Epidermal melanocyte (primary cell): ENCODE measurements at regions not wholly inside any gene's neighbourhood (a gene's known extent, or its start where the extent isn't known, plus 50 kb on each side); places are given as distances from the start of the nearest gene placed in this dataset.

Experiments used
- DNase-seq: peaks from one replicate; pipeline ENCODE4 v3.0.0; 2011; ENCODE audit warnings: low spot score; ENCODE audit not compliant: insufficient read length

DNA sequence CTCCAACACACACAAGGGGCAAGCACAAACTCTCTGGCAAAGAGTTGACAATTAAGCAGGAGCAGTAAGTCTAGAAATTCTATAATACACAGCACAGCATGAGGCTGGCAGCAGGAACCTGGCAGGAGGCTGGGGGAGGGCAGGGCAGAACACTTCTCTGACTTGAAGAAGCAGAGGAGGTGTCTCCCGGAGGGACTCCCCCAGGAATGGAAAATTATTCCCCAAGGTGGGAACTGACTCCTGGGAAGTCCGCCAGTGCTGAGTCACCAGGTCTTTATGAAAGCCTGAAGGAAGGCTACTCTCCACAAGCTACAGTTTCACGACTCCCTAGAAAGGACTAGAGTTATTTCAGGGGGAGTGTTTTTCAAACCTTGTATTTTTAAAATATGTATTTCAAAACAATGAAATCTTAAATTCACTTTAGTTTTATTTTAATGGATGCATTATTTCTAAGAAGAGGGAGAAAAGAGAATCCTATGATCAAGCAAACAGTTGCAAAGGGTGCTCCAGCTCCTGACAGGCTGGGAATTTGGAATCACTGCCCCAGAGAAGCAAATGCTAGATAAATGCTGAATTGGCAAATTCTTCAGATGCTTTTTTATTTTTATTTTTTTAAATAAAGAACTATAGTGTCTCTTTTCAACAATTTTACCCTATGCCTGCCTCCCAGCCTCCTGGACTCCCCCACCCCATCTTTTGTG lies 192.8 kb downstream of the LY86 start:
- no peak for DNase-seq

DNA sequence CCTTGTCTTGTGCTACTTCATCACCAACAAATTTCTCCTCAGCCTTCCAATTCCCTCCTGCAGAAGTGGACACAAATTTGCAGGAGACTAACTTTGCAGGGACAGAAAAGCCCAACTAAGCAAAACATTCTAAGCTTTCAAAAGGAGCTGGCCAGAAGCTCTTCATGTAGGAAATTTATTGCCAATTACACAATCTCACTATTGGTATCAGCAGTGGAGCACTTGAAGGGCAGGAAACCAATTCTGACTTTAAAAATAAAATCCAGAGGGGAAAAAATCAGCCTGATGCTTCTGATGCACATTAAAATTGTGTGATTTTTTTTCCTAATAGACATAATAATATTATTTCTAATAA lies 193.3 kb downstream of the LY86 start:
- no peak for DNase-seq

DNA sequence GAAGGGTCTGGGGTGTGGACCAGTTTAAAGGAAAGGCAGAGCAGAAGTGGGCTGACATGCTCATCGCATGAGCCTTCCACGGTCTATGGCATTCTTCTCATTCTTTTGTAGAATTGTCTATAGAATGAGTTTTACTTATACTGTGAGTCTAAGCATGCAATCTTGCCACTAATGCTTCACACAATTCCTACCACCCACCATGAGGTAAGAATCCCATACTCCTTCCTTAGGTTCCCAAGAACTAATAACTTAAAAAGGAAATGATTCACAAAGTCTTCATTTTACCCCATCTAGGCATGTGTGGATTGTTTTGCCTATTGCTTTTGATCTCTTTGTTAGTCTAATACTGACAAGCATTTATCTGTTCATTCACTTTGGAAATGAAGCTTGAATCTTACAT lies 195.2 kb downstream of the LY86 start:
- DNase-seq = no peak

DNA sequence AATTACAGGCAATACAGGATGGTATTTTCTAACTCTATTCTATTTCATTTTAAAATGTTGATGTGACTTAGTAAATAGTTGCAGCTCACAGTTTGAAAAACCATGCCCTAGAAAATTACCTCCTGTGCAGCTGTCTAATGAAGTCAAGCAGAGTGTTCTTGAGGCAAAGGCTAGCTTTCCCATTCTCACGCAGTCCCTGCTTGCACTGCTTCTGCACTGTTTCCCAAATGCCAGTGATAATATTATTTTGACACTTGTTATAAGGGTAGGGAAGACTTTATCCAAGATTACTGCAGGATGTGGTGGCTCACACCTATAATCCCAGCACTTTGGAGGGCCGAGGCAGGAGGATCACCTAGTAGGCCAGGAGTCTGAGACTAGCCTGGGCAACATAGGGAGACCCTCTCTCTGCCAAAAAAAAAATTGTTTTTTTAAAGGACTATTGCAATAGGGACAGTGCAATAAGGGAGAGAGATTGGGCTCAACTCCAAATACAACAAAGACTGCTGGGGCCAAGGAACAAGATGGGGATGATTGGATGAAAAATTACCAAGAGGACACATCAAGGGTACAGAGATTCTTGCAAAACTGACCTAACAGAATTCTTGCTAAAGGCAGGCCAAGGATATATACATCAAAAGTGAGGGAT lies 196.1 kb downstream of the LY86 start:
- DNase-seq = no peak

DNA sequence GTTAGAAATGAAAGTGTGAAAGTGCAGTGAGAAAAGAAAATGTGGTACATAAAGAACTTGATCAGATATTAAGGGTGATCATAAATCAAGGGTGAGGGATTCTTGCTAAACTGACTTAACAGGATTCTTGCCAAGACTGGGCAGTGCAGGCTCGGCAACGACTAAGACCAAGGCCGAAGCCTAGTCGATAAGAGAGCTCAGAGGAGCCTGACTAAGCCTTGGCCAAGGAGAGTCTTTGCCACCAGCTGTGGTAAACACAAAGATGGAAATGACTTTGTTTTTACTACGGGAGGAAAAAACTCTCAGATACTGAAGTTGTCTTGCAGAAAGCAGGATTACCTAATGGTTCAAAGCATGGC lies 196.6 kb downstream of the LY86 start:
- no peak for DNase-seq

DNA sequence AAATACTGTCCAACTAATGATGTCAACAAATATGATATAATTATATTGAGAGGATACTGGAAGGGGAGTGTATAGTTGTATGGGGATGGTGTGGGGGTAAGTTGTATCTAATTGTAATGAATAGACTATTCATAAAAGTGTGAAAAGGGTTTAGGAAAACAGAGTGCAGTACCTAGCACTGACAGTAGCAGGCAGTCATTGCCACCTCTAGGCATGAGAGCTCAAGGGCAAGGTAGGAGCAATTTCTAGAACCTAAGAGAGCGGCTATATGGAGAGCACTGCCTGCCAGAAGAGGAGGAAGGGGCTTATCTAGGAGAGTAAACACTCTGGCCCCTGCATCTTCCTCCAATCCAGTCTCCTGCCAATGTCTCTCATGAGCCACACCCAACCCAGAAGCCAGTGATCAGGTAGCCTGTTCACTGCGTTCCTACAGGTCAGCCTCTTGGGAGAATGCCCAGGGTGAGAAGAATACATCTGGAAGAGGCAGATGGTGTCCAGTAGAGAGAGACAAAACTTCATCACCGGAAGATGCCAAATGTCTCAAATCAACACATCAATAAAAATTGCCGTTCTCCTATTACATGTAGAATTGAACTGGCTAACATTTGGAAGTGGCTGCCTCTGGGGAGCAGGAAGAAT lies 200.0 kb downstream of the LY86 start:
- no peak for DNase-seq

DNA sequence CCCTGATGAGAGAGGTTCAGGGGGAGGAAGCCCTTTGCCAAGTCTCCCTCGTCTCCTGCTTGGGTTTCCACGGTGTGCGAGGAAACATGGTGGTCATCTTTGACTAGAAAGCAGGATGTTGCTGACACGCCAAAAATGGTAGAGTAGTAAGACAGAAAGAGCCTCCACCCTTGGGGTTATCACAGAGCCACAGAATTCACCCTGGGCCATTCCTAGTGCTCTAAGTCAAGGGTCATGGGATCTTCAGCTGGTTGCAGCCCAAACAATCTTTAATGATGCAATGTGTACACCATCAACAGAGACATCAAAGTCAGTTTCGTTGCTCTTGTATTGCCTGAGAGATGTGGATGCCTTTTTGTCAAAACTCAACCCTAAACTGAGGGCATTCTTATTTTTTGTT lies 201.9 kb downstream of the LY86 start:
- DNase-seq = no peak

DNA sequence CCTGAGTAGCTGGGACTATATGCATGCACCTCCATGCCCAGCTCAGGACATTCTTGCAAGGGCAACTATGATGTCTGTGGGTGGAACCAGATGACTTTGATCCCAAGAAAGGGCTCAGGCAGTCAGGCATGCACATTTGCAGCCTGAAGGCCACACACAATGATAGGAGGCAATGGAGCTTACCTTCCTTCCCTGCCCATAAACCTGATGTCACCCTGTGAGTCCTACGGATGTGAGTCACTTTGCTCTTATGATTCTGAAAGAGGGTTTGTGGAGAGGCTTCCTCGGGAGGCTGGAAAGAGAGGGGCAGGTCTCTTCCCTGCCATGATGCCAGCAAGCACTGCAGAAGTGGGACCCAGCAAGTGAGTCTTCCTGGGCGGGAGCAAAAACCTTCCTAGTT lies 202.4 kb downstream of the LY86 start:
- DNase-seq = no peak

DNA sequence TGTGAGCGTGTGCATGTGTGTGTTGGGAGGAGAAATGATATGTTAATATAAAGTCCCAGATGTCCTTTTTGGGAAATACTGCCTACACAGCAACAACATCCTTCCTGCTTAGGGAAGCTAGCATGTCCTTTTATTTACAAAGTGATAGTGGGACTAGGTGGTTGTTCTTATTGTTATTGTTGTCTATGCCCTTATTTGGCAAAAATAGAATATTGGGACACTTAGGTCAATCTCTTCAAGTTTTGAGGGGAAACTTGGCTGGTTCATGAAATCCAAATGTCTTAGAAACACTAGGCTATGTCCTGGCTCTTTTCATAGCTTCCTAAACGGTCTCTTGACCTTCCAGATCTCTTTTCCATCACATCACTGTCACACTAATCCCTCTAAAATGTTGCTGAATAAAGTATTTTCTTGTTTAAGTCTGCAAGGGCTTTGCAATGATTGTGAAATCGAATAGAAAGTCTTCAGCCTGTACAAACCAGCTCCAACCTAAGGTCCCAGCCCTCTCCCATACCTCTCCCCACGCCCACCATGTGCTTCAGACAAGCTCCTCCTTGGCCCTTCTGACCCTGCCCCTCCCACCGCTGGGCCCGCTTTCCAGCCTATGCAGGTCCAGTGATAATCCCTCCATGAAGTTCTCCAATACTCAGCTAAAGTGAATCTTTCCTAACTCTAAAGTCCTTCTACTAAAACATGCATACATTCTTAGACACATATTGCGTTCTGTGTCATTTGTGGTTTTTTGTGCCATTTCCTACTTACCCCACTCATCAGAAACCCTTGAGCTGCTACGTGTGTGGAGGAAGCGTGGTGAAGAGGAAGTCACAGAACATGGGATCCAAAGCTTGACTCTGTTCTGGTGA lies 205.1 kb downstream of the LY86 start:
- DNase-seq = no peak

DNA sequence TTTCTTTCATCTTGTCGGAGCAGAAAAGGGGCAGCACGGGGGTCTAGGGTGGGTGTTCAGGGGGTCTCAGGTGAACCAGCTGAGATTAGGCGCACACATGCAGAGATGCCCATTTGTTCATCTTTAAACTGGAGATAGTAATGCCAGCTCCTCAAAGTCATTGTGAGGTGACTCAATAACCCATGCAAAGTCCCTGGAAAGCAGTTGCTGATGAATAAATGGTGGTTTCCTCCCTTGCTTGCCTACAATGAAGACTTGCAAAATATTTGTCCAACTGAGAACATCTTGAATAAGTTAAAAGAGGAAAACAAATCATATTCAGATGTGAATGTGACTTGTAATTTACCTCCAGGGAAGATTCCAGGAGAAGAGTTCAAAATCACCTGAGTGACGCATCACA lies 206.9 kb downstream of the LY86 start:
- no peak for DNase-seq

DNA sequence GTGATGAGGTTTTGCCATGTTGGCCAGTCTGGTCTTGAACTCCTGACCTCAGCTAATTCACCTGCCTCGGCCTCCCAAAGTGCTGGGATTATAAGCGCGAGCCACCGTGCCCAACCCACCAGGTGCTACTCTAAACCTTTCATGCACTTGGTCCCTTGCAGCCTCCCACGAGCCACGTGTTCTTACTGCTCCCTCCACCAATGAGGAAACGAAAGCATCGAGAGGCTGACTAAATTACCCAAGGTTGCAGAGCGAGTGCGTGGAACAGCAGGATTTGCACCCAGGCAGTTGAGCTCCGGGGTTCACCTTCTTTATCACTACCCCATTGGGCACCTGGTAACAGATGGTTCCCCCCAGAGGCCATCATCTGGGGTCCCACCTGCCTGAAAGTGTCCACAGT lies 208.3 kb downstream of the LY86 start:
- no peak for DNase-seq

DNA sequence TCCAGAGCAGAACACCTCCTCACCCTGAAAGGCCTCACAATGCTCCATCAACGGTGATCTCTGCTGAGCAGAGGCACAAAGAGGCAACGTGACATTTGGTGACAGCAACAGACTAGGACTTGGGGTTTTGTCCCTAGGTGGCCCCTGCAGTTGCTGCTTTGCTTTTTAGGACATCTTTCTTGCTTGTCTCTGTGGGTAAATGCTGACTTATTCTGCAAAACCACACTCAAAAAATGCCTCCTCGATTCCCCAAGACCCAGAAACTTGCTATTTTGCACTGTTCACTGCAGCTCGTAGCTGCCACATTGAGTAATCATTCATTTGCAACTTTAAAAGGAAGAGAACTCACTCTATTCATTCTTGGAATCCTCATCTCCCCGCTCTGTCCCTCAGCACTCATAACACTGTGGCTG lies 209.9 kb downstream of the LY86 start:
- no peak for DNase-seq

DNA sequence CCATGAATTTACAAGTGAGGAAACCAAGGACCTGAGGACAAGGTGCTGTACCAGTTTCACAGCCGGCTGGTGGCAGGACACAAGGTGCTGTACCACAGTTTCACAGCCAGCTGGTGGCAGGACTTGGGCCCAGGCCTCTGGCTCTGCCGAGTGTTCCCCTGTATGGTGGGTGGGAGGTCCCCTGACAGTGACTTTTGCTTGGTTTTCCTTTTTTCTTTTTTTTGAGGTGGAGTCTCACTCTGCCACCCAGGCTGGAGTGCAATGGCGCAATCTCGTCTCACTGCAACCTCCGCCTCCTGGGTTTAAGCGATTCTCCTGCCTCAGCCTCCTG lies 212.4 kb downstream of the LY86 start:
- DNase-seq = no peak

DNA sequence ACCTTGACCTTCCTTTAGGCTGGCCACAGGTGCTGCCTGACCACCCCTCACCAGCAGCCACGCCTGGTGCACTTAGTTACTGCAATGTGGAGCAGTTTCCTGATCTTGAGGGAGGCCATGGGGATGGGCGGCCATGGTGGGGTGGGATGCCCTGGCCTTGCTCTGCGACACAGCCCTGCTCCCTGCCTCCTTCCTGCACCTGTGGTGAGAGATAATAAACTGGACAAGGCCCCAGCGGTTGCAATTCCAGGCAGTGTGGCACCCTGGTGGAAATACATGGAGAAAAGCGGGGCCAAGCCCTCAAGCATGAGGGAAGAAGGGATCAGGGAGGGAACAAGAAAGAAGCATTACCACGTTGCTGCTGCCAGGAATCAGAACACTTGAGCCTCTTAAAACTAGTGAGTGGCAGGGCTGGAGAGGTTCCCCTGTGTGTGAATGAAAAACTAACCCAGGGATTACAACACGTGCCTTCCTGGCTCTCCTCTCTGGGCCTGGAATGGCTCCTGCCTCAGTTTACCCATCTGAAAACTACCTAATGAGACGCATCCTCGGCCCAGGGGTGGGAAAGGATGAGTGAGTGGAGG lies 213.2 kb downstream of the LY86 start:
- DNase-seq = no peak

DNA sequence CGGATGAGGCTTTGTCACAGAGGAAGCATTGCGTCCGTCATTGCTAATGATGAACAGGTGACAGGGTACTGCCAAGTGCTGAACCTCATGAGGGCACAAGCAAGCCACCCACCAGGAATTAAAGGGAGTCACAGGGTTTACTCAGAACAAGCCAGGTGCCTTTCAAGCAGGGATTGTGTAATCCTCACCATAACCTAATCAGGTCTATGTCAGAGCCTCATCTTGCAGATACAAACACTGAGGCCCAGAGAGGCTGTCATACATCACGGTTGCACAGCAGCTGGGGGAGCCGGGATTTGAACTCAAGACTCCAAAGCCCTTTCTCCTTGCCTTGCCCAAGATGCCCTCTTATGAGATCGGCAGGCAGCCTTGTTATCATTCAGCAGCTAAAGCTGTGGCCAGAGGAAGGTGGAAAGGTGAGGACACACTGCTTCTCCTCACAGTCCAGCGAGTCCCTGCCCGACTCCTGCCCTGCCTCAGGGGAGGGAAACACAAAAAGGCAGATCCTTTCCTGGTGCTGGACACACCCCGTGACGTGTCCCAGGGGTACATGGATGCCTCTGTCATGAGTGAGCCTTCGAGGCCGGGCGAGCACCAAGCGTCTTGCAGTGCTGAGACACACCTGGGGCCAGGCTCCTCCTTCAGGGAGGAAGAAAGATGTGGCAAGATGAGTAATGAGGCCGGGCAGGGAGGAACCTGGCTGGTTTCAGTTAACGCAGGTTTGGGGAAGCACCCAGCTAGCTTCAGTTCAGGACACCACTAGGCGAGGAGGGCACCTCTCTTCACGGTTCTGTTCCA lies 214.9 kb downstream of the LY86 start:
- DNase-seq = no peak

DNA sequence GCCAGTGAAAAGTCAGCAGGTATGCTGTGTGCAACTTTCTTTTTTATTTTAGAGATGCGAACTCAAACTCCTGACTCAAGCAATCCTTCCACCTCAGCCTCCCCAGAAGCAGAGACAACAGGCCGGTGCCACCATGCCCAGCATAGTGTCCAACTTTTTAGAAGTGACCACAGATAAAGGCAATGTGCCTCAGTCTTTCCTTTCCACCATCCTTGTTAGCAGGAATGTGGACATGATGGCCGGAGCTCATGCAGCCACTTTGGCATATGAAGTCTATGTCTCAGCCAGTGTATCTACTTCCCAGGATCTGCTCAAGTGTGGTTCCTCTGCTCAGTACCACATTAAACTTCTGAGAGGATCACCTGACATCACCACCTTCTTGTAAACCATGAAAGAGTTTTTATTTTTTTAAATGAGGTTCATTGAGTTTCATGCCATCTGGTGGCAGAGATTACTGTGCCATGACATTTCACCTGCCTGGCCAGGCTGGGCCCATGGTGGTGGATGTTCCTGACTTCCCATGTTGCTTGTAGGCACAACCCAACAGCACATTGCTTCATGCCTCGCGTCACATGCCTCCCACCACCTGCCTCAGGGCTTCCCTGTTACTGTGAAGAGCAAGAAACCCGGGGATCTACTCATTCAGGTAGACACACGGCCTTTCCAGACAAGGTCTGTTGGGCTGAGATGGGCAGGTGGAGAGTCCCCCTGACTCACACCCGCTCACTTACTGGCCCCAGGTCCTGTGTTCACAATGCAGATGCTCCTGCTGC lies 216.5 kb downstream of the LY86 start:
- DNase-seq = no peak

DNA sequence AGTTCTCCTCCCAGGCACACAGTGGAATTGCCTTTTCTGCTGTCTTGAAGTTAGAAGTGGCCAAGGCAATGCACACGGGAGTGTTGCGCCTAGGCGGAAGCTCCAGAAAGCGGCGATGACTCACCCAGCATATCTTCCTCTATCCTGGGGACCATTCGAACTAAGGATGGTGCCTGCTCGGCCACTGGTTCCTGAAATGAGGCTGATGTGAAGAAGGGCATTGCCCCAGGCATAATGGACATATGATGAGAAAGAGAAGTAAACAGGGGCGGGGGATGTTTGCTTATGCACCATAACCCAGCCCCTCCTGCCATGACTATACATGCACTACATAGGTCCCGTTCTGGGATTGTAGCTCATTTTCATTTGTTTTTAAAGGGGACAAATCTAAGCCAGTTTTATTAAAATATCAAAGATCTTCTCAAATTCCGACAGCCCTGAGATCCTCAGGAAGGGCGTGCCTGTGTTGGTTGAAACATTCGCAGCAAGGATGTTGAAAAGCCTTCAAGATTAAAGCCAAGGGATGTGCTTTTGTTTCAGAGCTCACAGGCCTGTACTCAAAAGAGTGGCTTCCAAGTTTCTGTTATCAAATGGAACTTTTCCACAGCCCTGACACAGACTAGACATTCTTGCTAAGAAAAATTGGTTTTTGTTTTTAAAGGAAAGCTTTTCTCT lies 218.5 kb downstream of the LY86 start:
- no peak for DNase-seq

DNA sequence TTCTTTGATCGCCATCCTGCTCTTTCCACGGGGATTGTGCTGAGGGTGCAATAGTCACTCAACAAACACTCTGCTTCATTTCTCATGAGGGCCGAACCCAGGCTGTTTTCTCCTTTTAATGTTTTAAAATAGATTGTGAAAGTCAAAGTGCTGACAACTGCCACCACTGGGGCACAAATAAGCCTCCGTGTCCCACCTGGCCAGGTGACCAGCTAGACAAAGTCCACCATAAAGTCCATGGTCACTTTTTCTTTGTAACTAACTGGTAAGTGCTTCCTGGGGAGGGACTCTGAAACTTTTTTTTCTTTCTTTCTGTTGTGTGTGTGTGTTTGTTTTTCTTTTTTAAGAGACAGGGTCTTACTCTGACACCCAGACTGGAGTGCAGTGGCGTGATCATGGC lies 219.8 kb downstream of the LY86 start:
- no peak for DNase-seq

DNA sequence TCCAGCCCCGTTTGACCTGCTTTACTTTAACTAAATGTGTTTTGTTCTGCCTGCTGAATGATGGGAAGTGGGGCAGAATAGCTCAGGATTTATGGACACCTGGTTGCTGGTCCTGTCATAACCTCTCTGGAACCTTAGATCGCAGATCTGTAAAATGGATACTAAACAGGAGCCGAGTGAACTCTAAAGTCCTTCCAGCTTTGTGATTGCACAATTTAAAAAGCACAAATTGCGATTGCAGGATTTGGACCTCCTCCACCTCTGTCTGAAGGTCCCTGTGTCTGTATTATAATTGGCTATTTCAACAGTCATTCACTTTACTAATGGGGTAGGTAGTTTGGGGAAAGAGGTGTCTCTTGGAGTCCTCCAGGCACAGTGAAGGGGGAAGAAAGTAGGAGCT lies 220.4 kb downstream of the LY86 start:
- DNase-seq = no peak

DNA sequence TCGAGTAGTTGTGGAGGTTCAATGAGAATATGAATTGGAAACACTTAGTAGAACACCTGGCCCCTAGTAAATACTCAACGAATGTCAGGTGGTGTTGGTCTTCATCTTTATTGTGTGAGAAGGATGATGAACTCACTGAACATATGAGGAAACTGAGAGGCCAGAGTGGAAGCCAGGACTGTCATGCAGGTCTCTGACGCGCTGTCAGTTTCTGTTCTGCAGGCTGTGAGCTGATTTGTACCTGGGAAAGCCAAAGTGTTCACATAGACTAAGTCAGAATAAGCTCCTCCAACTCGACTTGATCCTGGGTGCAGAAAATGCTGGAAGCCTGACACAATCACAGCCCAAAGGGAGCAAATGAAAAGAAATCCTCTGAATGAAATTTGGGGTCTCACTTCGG lies 222.2 kb downstream of the LY86 start:
- DNase-seq = no peak
